Naive thymus-derived CD4-positive, alpha-beta T cell (primary cell): ENCODE measurements at regions not wholly inside any gene's neighbourhood (a gene's known extent, or its start where the extent isn't known, plus 50 kb on each side); places are given as distances from the start of the nearest gene placed in this dataset.
"Not testable (repeated sequence)": the region's sequence is repeated elsewhere in the genome, so short reads cannot be mapped to it uniquely, and the experiment has no call there.

ENCODE experiments used
- ATAC-seq: fragments of 150-1000 bp; cut with Tn5 transposase; 2 replicates; pipeline ENCODE4 v1.10.0; 2021; ENCODE audit warnings: mild to moderate bottlenecking, moderate library complexity
- CTCF ChIA-PET: fragments of 350-600 bp; sonication (Branson Sonifier 250); formaldehyde crosslinking; loops from one replicate; lab custom pipeline; 2021; ENCODE audit warnings: antibody characterized with exemption; lab: Charles Lee
- POLR2A ChIA-PET: fragments of 350-600 bp; sonication (Branson Sonifier 250); formaldehyde crosslinking; loops from one replicate; lab custom pipeline; 2021; ENCODE audit warnings: antibody characterized with exemption, inconsistent platforms; lab: Charles Lee
- DNase-seq, 9 donors: peaks; one replicate each; pipeline versions ENCODE4 v3.0.0 to v3.0.0-alpha.2; 2020 to 2022; ENCODE audit warnings: mixed read lengths in 1 of 9
- H3K27ac ChIP-seq: one replicate; pipeline ENCODE4 v1.7.0; 2013; ENCODE audit warnings: mild to moderate bottlenecking, low read depth, low read length, moderate library complexity
- H3K27me3 ChIP-seq, 2 donors: one replicate each; pipeline ENCODE4 v1.7.0; 2013; ENCODE audit warnings: low read length in 2 of 2, mild to moderate bottlenecking in 2 of 2, moderate library complexity in 2 of 2; ENCODE audit not compliant: control insufficient read depth in 2 of 2, insufficient read depth in 2 of 2
- H3K36me3 ChIP-seq, 3 experiments: 1 replicate in 2 of 3; 2 replicates in 1 of 3; pipeline ENCODE4 v1.7.0; 2013; ENCODE audit warnings: low read length in 3 of 3, mild to moderate bottlenecking in 3 of 3, moderate library complexity in 1 of 3; ENCODE audit not compliant: insufficient read depth in 3 of 3, control insufficient read depth in 2 of 3
- H3K4me1 ChIP-seq, 2 donors: one replicate each; pipeline ENCODE4 v1.7.0; 2013; ENCODE audit warnings: low read length in 2 of 2, mild to moderate bottlenecking in 2 of 2, moderate library complexity in 1 of 2; ENCODE audit not compliant: control insufficient read depth in 2 of 2, insufficient read depth in 2 of 2
- H3K4me3 ChIP-seq: 2 replicates; pipeline ENCODE4 v1.7.0; 2013; ENCODE audit warnings: mild to moderate bottlenecking, low read length
- H3K9me3 ChIP-seq, 3 experiments: 1 replicate in 2 of 3; 2 replicates in 1 of 3; pipeline ENCODE4 v1.7.0; 2013; ENCODE audit warnings: low read length in 3 of 3; ENCODE audit not compliant: control insufficient read depth in 2 of 3
- H3K27ac Mint-ChIP-seq, 9 donors: one replicate each; pipeline ENCODE4 v1.8.0; 2020 to 2022; ENCODE audit warnings: mixed read lengths in 9 of 9, mild to moderate bottlenecking in 8 of 9, moderate library complexity in 5 of 9, inconsistent platforms in 2 of 9
- H3K27me3 Mint-ChIP-seq, 5 donors: one replicate each; pipeline ENCODE4 v1.8.0; 2021 to 2022; ENCODE audit warnings: mixed read lengths in 5 of 5, mild to moderate bottlenecking in 1 of 5
- H3K36me3 Mint-ChIP-seq, 5 donors: one replicate each; pipeline ENCODE4 v1.8.0; 2020 to 2022; ENCODE audit warnings: mixed read lengths in 5 of 5, mild to moderate bottlenecking in 3 of 5, inconsistent platforms in 1 of 5
- H3K4me1 Mint-ChIP-seq, 7 donors: one replicate each; pipeline ENCODE4 v1.8.0; 2020 to 2022; ENCODE audit warnings: mixed read lengths in 7 of 7, mild to moderate bottlenecking in 3 of 7, inconsistent platforms in 1 of 7
- H3K4me3 Mint-ChIP-seq, 10 donors: one replicate each; pipeline ENCODE4 v1.8.0; 2020 to 2022; ENCODE audit warnings: mild to moderate bottlenecking in 10 of 10, mixed read lengths in 10 of 10, moderate library complexity in 6 of 10, inconsistent platforms in 2 of 10
- H3K9me3 Mint-ChIP-seq, 11 donors: one replicate each; pipeline ENCODE4 v1.8.0; 2020 to 2022; ENCODE audit warnings: mixed read lengths in 11 of 11, mild to moderate bottlenecking in 4 of 11, inconsistent platforms in 1 of 11, moderate library complexity in 1 of 11
- intact Hi-C, 2 donors: fragments of 100-400 bp; cut with micrococcal nuclease; formaldehyde crosslinking; loops; one replicate each; pipeline ENCODE4 v1.15.1; 2023

GRCh38 chr10:9315292-9315691, 1260.8 kb downstream of the GATA3 start:
- H3K27me3 Mint-ChIP-seq = peaks cover 8 to 19% (median 13%) of the 10 kb centered on the region in 5 donors
- H3K27me3 ChIP-seq = no peaks in the 10 kb centered on the region
- no peak overlapping the region for H3K27ac Mint-ChIP-seq
- no peak overlapping the region for H3K4me3 ChIP-seq
- H3K4me1 ChIP-seq = no peaks in the 10 kb centered on the region
- no peak for ATAC-seq
- H3K9me3 ChIP-seq = no peaks in the 10 kb centered on the region
- H3K4me3 Mint-ChIP-seq = no peak overlapping the region
- ChIA-PET CTCF (interaction anchor here (1.3 kb wide), 1 partner anchor 12 kb away, joined by 3 read pairs; no protein-coding TSS in a partner anchor), POLR2A (no interaction called here)
- no peaks in the 10 kb centered on the region for H3K4me1 Mint-ChIP-seq
- no peaks in the 10 kb centered on the region for H3K36me3 ChIP-seq
- intact Hi-C loops = no loop called here
- DNase-seq = no peak
- no peak overlapping the region for H3K27ac ChIP-seq
- H3K36me3 Mint-ChIP-seq = no peaks in the 10 kb centered on the region
- H3K9me3 Mint-ChIP-seq = no peaks in the 10 kb centered on the region

DNA sequence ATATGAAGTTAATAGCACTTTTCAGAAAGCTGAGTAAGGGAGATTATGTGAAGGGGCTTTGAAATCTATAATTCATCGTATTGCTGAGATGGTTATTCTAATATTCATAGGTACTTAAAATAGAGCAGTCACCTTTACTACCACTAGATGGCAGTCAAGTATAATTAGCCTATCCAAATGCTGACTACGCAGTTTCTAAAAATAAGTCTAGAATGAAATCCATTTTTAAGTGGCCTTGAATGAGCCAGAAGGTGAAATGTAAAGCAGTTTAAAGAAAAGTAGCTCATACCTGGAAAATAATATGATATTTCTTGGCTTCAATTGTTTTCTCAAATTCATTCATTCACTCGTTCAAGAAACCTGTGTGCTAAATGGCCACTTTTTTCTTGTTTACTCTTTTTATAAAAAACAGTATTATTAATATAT, 1277.1 kb downstream of the GATA3 start:
- Histone ChIP-seq H3K27me3 (no peaks in the 10 kb centered on the region), H3K9me3 (no peaks in the 10 kb centered on the region), H3K4me3 (no peak overlapping the region), H3K27ac (no peak overlapping the region), H3K4me1 (no peaks in the 10 kb centered on the region), H3K36me3 (no peaks in the 10 kb centered on the region)
- POLR2A ChIA-PET = no interaction called here
- CTCF ChIA-PET = interaction anchor here (0.6 to 1.3 kb wide), 4 partner anchors 11 to 1830 kb away, joined by 3 to 6 read pairs (median 4); no protein-coding TSS in a partner anchor
- peak in 7 of 9 donors; percentile 17 to 60 (median 43) for DNase-seq
- H3K36me3 Mint-ChIP-seq = no peaks in the 10 kb centered on the region
- intact Hi-C loops = loop anchor here (1.0 to 10.0 kb wide), 3 partner anchors 1346 to 1939 kb away; no protein-coding TSS in a partner anchor
- no peak overlapping the region for H3K27ac Mint-ChIP-seq
- H3K27me3 Mint-ChIP-seq = peaks cover 10 to 35% (median 21%) of the 10 kb centered on the region in 5 donors
- no peak overlapping the region for H3K4me3 Mint-ChIP-seq
- H3K4me1 Mint-ChIP-seq = no peaks in the 10 kb centered on the region
- peaks cover 0 to 1% (median 0%) of the 10 kb centered on the region in 11 donors for H3K9me3 Mint-ChIP-seq
- ATAC-seq = peak; percentile 75

DNA sequence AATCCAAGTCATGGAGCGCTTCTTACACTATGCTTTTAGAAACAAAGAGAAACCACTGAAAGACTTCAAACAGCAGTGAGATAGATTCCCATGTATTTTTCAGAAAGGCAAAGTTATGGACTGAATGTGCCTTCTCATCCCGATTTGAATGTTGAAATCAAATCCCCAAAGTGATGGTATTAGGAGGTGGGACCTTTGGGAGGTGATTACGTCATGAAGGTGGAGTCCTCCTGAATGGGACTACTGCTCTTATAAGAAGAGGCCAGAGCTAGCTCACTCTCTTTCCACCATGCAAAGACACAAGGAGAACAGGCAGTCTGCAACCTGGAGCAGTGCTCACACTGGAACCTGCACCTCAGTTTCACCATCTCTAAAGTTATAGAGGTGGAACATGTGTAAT, 1279.8 kb downstream of the GATA3 start:
- Histone ChIP-seq H3K4me3 (no peak overlapping the region), H3K4me1 (no peaks in the 10 kb centered on the region), H3K27ac (no peak overlapping the region), H3K36me3 (no peaks in the 10 kb centered on the region), H3K27me3 (no peaks in the 10 kb centered on the region), H3K9me3 (no peaks in the 10 kb centered on the region)
- intact Hi-C loops = loop anchor here (5.0 to 10.0 kb wide), 2 partner anchors 1343 to 1701 kb away; no protein-coding TSS in a partner anchor
- ChIA-PET POLR2A (no interaction called here), CTCF (interaction anchor here (1.3 kb wide), 1 partner anchor 9 kb away, joined by 3 read pairs; no protein-coding TSS in a partner anchor)
- peaks cover 0 to 2% (median 0%) of the 10 kb centered on the region in 7 donors for H3K4me1 Mint-ChIP-seq
- no peak overlapping the region for H3K4me3 Mint-ChIP-seq
- no peak for DNase-seq
- H3K36me3 Mint-ChIP-seq = no peaks in the 10 kb centered on the region
- peaks cover 0 to 25% (median 4%) of the 10 kb centered on the region in 5 donors for H3K27me3 Mint-ChIP-seq
- H3K27ac Mint-ChIP-seq = no peak overlapping the region
- no peak for ATAC-seq
- H3K9me3 Mint-ChIP-seq = peaks cover 0 to 1% (median 0%) of the 10 kb centered on the region in 11 donors

DNA sequence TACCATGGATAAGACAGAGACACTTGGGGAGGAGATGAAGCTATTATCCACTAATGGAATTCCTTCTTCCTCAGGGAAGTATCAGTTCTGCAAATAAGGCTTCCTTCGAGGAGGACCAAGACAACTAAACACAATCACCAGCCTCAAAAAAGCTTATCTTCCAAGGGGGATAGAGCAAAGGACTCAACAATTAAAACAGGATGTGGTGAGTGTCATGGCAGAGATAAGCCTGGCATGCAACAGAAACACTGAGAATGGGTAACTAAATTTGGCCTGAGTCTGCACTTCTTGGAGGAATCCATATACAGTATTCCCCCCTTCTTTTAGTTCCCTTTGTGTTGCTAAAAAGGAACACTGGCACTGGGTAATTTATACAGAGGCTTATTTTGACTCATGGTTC, 1285.2 kb downstream of the GATA3 start:
- H3K27me3 Mint-ChIP-seq = peaks cover 0 to 15% (median 6%) of the 10 kb centered on the region in 5 donors
- ChIA-PET CTCF (interaction anchor here (0.6 kb wide), 1 partner anchor 697 kb away, joined by 3 read pairs; no protein-coding TSS in a partner anchor), POLR2A (no interaction called here)
- DNase-seq = no peak
- Histone ChIP-seq H3K36me3 (no peaks in the 10 kb centered on the region), H3K27me3 (no peaks in the 10 kb centered on the region), H3K9me3 (no peaks in the 10 kb centered on the region), H3K4me1 (no peaks in the 10 kb centered on the region), H3K4me3 (no peak overlapping the region), H3K27ac (no peak overlapping the region)
- no peak overlapping the region for H3K27ac Mint-ChIP-seq
- ATAC-seq = no peak
- intact Hi-C loops = loop anchor here in 1 of 2 donors (10.0 kb wide), 1 partner anchor 1695 kb away; no protein-coding TSS in a partner anchor
- no peak overlapping the region for H3K4me3 Mint-ChIP-seq
- H3K9me3 Mint-ChIP-seq = no peaks in the 10 kb centered on the region
- H3K4me1 Mint-ChIP-seq = peaks cover 0 to 7% (median 0%) of the 10 kb centered on the region in 7 donors
- H3K36me3 Mint-ChIP-seq = no peaks in the 10 kb centered on the region

DNA sequence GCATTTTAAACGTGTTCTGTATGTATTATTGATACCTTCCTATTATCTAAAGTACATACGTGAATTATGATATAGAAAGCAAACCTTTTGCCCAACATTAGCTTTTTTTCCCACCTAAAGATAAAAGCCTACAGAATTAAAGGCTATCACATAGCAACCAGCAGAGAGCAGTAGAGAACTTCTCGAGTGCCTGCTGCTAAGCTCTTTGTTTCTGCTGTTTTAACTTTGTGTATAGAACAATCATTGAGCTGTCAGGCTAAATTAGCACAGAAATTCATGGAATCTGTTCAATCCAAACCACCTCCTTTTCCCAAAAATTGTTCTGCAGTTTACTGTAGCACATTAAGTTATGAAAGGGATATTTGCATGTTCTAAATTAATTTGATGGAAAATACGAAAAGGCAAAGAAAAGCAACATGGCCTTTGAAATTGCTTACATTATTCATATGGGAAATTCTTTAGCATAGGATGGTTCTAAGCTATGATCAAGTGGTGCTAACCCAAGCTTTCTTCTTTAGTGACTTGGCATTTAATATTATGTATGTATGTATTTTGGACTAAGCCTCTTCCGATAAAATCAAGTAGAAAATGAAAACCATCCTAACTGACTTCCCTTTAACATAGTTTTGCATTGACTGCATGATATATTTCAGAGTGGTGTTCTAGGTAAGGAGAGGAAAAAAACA, 1288.5 kb downstream of the GATA3 start:
- ChIA-PET POLR2A (no interaction called here), CTCF (interaction anchor here (0.6 to 1.1 kb wide), 8 partner anchors 9 to 688 kb away, joined by 3 to 6 read pairs (median 3); no protein-coding TSS in a partner anchor)
- Histone ChIP-seq H3K36me3 (no peaks in the 10 kb centered on the region), H3K4me3 (no peak overlapping the region), H3K9me3 (no peaks in the 10 kb centered on the region), H3K4me1 (no peaks in the 10 kb centered on the region), H3K27me3 (no peaks in the 10 kb centered on the region), H3K27ac (no peak overlapping the region)
- Mint-ChIP-seq H3K36me3 (peaks cover 0 to 9% (median 0%) of the 10 kb centered on the region in 5 donors), H3K9me3 (peaks cover 0 to 16% (median 4%) of the 10 kb centered on the region in 11 donors), H3K27me3 (peaks cover 0 to 8% (median 4%) of the 10 kb centered on the region in 5 donors), H3K4me3 (no peak overlapping the region), H3K27ac (no peak overlapping the region), H3K4me1 (peaks cover 0 to 17% (median 13%) of the 10 kb centered on the region in 7 donors)
- DNase-seq = peak in 6 of 9 donors; percentile 21 to 55 (median 39)
- intact Hi-C loops = loop anchor here (2.0 kb wide), 2 partner anchors 16 to 1334 kb away; no protein-coding TSS in a partner anchor
- no peak for ATAC-seq

DNA sequence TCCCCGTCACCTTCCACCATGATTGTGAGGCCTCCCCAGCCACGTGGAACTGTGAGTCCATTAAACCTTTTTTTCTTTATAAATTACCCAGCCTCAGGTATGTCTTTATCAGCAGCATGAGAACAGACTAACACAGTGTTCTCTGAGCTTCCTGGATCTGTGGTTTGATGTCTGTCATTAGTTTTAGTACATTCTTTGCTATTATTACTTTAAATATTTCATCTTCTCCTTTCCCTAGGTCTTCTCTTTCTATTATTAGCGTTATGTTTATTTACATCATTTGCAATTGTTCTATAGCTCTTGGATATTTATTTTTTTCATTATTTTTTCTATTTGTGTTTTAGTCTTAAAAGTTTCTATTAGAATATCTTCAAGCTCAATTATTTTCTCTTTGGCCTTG, 1293.4 kb downstream of the GATA3 start:
- DNase-seq, H3K4me1 ChIP-seq, H3K27me3 Mint-ChIP-seq, H3K4me3 Mint-ChIP-seq, POLR2A ChIA-PET, ATAC-seq, H3K4me3 ChIP-seq, intact Hi-C loops, H3K36me3 ChIP-seq, CTCF ChIA-PET, H3K9me3 ChIP-seq, H3K36me3 Mint-ChIP-seq, H3K27me3 ChIP-seq, H3K27ac ChIP-seq: not testable (repeated sequence)
- Mint-ChIP-seq H3K4me1 (peaks cover 0 to 17% (median 8%) of the 10 kb centered on the region in 7 donors), H3K9me3 (peaks cover 0 to 21% (median 4%) of the 10 kb centered on the region in 11 donors), H3K27ac (peak overlapping the region in 1 of 9 donors; percentile 68)
